ENCODE measurements at regions not wholly inside any gene's neighbourhood (a gene's known extent, or its start where the extent isn't known, plus 50 kb on each side); places are given as distances from the start of the nearest gene placed in this dataset.
A peak's percentile ranks its signal among the peaks of the same experiment; 100 is the strongest.
"Not testable (repeated sequence)": the region's sequence is repeated elsewhere in the genome, so short reads cannot be mapped to it uniquely, and the experiment has no call there.

- not testable (repeated sequence) for DNase-seq (ENCODE audit: low spot score)
Observed at GRCh38 chr12:116327992-116328391, 50.5 kb upstream of the MED13L start.

GRCh38 chr12:116331876-116332275, 54.4 kb upstream of the MED13L start:
- no peak for DNase-seq (ENCODE audit: low spot score)

DNA sequence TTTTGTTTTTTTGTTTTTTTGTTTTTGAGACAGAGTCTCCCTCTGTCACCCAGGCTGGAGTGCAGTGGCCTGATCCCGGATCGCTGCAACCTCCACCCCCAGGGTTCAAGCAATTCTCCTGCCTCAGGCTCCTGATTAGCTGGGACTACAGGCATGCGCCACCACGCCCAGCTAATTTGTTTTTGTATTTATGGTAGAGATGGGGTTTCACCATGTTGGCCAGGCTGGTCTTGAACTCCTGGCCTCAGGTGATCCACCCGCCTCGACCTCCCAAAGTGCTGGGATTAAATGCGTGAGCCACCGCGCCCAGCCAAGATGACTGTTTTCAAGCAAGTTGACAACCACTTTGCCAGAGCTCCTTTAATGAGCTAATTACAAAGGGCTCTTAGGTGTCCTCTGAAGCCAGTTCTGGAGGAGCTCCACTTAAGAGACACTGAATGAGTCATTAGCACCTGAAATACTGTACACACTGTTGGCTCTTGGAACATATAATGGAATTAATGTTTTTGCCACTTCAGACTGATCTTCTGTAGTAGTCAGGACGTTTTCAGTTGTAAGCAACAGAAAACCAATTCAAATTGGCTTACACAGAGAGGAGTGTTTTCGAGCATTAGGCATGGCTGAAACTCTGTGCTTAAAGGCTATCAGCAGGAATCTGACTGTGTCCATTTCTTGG, 55.4 kb upstream of the MED13L start:
- no peak for DNase-seq (ENCODE audit: low spot score)

DNA sequence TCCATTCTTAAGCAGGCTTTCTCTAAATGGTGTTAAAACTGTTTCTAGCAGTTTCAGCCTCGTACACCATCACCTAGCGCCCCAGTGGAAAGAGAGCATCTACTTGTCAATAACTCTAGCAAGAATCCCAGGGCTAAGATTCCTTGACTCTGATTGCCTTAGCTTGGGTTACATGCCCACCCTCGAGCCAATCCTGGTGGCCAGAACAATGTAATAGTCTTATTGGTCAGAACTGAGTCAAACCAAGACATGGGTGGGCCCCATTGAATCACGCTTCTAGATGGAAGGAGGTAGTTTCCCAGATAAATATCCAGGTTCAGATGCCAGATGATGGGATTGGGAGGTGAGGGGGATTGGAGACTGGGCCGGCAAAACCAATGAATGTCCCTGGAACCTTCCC, 55.9 kb upstream of the MED13L start:
- no peak for DNase-seq (ENCODE audit: low spot score)

DNA sequence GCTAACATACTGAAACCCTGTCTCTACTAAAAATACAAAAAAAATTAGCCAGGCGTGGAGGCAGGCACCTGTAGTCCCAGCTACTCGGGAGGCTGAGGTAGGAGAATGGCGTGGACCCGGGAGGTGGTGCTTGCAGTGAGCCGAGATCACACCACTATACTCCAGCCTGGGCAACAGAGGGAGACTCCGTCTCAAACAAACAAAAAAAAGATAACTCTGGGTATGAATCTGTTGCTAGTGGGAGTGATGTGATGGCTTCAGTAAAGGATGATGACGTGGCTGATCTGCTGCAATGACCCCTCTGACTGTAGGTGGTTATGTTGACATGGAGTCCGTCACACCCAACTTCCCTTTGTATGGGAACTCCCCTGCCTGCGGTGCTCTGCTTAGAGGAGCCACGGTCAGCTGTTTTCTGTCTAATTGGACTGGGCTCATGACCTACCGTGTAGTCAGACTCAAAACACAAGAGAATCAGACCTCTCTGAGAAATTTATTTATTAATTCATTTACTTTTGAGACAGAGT, 59.1 kb upstream of the MED13L start:
- no peak for DNase-seq (ENCODE audit: low spot score)

DNA sequence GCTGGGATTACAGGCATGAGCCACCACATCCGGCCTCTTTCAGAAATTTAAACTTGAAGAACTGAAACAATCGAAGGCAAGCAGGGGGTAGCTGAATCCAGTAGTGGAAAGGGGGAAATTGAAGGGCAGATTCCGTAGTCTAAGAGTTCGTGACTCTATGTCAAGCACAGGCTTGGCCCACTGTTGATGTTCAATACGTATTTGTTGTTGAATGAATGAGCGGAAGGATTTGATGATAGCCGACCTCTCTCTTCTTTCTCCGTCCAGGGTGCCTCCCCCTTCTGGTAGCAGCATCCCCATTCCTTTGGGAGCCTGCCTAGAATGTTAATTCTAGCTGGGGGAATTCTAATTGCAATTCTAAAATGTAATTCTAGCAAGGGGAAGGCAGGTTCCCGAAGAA, 59.8 kb upstream of the MED13L start:
- DNase-seq (ENCODE audit: low spot score), result no peak

GRCh38 chr12:116338064-116338846, 60.8 kb upstream of the MED13L start:
- DNase-seq (ENCODE audit: low spot score), result no peak

GRCh38 chr12:116339062-116339461, 61.6 kb upstream of the MED13L start:
- DNase-seq (ENCODE audit: low spot score), result no peak

- no peak for DNase-seq (ENCODE audit: low spot score)
Observed at GRCh38 chr12:116339800-116340371, 62.4 kb upstream of the MED13L start.

DNA sequence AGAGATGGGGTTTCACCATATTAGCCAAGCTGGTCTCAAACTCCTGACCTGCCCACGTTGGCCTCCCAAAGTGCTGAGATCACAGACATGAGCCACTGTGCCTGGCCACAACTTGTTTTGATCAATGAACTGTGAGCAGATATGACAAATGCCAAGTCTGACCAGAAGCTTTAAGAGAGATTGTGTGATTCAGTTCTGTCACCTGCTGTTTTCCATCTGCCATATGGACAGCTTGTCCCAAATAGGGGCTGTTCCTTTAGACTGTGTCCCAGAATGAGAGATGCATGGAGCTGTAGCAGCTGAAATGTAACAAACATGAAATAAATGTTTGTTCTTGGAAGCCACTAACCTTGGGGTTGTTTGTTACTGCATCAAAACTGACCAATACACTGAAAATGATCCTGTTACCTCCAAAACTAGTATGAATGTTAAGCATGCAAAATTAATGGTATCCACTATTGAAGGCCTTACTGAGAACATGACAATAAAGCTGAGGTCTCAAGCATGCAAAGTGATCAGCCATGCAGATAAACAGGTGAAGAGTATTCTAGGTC, 65.9 kb upstream of the MED13L start:
- DNase-seq (ENCODE audit: low spot score), result no peak

DNA sequence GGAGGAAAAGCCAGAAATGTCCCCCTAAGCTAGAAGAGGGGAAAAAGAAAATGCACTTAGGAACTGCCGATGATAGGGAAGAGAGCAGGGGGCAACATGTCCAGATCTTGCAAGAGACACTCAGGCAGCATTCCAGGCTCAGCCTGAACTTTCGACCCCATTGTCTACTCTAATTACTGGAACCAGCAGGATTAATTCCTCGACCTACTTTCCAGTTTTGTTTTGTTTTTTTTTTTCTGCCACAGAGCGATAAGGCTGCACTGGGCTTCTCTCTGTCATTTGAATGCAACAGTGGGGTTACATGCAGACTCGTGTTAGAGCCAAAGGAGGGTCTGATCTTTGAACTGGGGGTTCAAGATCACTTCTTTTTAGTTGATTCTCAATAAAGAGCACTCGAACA, 68.7 kb upstream of the MED13L start:
- no peak for DNase-seq (ENCODE audit: low spot score)

DNA sequence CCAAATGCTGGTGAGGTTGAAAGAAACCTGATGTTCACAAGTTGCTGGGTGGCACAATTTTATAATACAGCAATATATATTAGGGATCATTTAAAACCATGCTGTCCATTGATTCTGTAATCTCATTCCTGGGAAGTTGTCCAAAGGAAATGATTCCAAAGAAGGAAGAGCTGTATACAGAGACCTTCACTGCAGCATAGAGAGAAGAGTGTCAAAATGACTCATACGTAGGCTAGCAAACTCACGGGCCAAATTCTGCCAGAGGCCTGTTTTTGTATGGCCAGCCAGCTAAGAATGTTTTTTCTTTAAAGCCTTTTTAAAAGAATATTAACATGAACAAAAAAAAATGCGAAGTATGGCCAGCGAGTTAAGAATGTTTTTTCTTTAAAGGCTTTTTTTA, 69.2 kb upstream of the MED13L start:
- DNase-seq (ENCODE audit: low spot score), result no peak

DNA sequence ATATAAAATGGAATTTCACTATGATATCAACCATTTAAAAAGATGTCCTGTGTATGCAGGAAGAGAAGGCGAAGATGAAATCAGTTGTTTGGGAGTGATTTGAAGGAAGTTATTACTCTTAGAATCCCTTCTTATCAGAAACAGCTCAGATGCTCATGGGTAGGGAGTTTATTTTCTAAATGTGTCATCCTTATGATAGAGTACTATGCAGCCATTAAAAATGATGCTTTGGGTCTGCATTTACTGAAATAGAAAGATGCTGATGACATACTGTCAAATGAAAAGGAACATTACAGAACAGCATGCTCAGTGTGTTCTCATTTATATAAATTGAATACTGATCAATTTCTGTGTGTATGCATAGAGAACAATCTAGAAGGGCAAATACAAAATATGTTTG, 69.8 kb upstream of the MED13L start:
- DNase-seq (ENCODE audit: low spot score), result no peak

DNA sequence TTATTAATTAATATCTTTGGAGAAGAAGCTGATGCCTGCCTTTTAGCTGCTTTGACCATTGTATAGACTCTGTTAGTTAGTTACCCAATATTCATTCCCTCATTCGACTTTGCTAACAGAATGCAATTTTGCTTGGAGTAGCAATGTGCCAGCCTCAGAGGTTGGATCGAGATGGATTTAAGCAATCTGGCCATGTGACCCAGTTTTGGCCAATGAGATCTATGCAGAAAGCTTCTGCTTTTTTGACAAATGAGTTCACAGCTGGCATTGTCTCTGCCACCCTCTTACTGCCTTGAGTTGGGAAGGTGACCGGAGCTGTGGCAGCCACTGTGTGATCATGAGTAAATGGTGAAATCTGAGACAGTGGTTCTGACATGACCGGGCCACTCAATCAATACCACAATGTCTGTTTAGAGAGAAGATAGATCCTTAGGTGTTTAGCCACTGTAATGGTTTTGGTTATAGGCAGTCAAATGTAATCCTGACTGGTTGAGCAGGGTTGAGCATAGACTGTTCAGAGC, 74.9 kb upstream of the MED13L start:
- no peak for DNase-seq (ENCODE audit: low spot score)

DNA sequence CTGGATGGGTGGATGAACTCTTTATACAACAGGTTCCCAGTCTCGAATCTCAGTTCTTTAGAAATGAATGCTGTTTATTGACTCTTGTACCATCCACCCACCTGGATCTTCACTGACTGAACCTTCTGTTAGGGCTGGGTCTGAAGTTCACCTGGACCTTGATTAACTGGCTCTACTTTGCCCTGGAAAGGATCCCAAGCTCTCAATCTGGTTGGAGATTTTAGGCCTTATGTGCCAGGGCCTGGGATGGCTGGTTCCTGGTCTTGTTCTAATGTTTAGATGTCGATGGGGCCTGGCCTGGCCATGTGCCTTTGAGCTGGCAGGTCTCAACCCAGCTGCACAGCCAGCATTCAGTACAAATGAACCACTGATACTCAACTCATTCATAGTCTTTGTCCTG, 76.5 kb upstream of the MED13L start:
- no peak for DNase-seq (ENCODE audit: low spot score)

DNA sequence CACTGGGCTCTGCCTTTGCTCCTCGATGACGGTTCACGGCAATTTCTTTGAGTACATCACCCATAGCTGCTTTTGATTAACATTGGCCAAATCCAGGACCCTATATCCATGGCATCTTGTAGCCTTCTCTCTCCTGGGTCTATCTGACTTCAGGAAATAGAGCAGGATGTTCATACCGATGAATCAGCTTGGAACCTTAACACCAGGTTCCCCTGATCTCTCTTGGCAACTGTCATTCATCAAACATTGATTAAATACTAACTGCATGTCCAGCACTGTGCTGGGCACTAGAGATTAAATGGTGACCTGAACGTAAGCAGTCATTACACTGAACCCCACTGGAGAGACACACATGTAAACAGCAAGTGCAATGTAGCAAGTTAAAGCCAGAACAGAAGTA, 77.0 kb upstream of the MED13L start:
- DNase-seq (ENCODE audit: low spot score), result no peak

DNA sequence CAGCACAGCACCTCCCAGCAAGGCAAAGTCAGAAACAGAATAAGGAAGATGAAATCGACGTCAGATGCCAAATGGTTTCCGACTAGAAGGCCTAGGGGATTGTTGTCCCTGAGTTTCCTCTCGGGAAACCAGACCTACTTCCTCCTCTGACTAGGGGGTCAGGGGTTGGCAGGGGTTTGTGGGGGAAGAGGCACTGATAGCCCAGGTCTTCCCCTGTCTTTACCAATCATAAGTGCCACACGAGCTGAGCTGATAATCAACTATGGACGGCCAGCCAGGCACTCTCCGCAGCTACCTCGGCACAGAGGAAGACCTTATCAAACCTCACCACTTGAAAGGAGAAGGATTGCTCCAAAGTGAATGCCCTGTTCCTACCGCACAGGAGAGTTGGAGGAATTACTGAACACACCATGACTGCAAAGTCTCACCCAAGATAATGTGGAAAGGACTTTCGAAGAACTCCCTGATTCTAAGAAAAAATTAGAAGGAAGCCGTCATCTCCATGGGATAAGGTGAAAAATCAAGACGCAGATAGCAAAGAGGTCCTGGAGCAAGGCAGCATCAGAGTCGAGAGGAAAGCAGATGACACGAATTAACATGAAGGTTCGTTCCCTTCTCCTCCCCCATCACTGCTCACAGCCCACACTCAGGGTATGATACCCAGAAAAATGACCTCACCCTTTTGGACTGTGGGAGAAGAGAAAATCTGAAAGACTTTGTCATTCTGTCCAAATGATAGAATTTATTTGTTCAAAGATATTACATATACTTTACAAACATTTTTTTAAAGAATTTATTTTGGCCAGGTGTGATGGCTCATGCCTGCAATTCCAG, 77.7 kb upstream of the MED13L start:
- no peak for DNase-seq (ENCODE audit: low spot score)

DNA sequence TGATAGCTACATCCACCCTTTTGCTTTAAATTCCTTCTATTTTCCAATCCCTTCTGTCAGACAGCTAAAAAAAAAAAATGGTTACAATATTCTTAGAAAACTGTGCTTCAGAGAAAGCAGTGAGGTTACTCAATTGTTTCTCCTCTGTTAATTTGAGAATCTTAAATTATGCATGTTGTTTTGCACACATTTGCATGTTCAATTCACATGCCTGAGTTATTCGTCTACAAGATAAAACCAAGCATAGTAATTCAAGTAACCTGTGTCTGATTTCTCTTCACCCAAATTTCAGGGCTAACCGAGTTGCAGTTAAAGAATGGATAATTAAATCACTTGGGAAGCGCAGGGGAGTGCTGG, 81.0 kb upstream of the MED13L start:
- DNase-seq (ENCODE audit: low spot score), result no peak

GRCh38 chr12:116358893-116359761, 81.6 kb upstream of the MED13L start:
- peak; percentile 63 for DNase-seq (ENCODE audit: low spot score)

All from HT-29 (cell line).